GM18498 (cell line): ENCODE measurements at regions not wholly inside any gene's neighbourhood (a gene's known extent, or its start where the extent isn't known, plus 50 kb on each side); places are given as distances from the start of the nearest gene placed in this dataset.
"Not testable (repeated sequence)": the region's sequence is repeated elsewhere in the genome, so short reads cannot be mapped to it uniquely, and the experiment has no call there.

Experiments
- ATAC-seq: cut with Tn5 transposase; IDR thresholded peaks from one replicate; pipeline ENCODE4 v1.9.1; 2021; ENCODE audit warnings: mild to moderate bottlenecking, moderate library complexity; ENCODE audit not compliant: unreplicated experiment

- ATAC-seq = no peak
These were observed 107.7 kb upstream of the BTN3A2 start for GRCh38 chr6:26257272-26257671.

- ATAC-seq = no peak
These were observed 106.6 kb upstream of the BTN3A2 start for GRCh38 chr6:26258212-26258977.

GRCh38 chr6:26260110-26260637 lies 104.8 kb upstream of the BTN3A2 start:
- no peak for ATAC-seq

GRCh38 chr6:26260725-26261490 lies 104.1 kb upstream of the BTN3A2 start:
- ATAC-seq = no peak

GRCh38 chr6:26264547-26264946 lies 100.5 kb upstream of the BTN3A2 start:
- ATAC-seq = no peak

GRCh38 chr6:26267083-26267589 lies 97.9 kb upstream of the BTN3A2 start:
- ATAC-seq = no peak

- ATAC-seq = no peak
These were observed 96.2 kb upstream of the BTN3A2 start for GRCh38 chr6:26268659-26269402.

- no peak for ATAC-seq
These were observed 95.2 kb upstream of the BTN3A2 start for GRCh38 chr6:26269531-26270485.

- ATAC-seq = no peak
These were observed 94.5 kb upstream of the BTN3A2 start for GRCh38 chr6:26270486-26270861.

- ATAC-seq = peak; percentile 37
These were observed 93.9 kb upstream of the BTN3A2 start for GRCh38 chr6:26270903-26271667.

GRCh38 chr6:26271668-26272024 lies 93.4 kb upstream of the BTN3A2 start:
- no peak for ATAC-seq

GRCh38 chr6:26272171-26272637 lies 92.8 kb upstream of the BTN3A2 start:
- ATAC-seq = peak; percentile 31

- no peak for ATAC-seq
These were observed 91.1 kb upstream of the BTN3A2 start for GRCh38 chr6:26273673-26274588.

- ATAC-seq = no peak
These were observed 89.3 kb upstream of the BTN3A2 start for GRCh38 chr6:26275663-26276062.

- no peak for ATAC-seq
These were observed 88.0 kb upstream of the BTN3A2 start for GRCh38 chr6:26276841-26277648.

GRCh38 chr6:26278536-26278935 lies 86.5 kb upstream of the BTN3A2 start:
- ATAC-seq = no peak

- ATAC-seq = not testable (repeated sequence)
These were observed 85.6 kb upstream of the BTN3A2 start for GRCh38 chr6:26279371-26279770.
